Esophagus mucosa (tissue), 1 donor: ENCODE measurements at regions not wholly inside any gene's neighbourhood (a gene's known extent, or its start where the extent isn't known, plus 50 kb on each side); places are given as distances from the start of the nearest gene placed in this dataset.
A peak's percentile ranks its signal among the peaks of the same experiment; 100 is the strongest.
"Not testable (repeated sequence)": the region's sequence is repeated elsewhere in the genome, so short reads cannot be mapped to it uniquely, and the experiment has no call there.

Source experiments
- ATAC-seq: fragments of 200-7000 bp; cut with Tn5 transposase; one replicate; pipeline ENCODE4 v1.9.1; 2020
- donor health status: DM: yes; HTN: yes; CAD: no.

DNA sequence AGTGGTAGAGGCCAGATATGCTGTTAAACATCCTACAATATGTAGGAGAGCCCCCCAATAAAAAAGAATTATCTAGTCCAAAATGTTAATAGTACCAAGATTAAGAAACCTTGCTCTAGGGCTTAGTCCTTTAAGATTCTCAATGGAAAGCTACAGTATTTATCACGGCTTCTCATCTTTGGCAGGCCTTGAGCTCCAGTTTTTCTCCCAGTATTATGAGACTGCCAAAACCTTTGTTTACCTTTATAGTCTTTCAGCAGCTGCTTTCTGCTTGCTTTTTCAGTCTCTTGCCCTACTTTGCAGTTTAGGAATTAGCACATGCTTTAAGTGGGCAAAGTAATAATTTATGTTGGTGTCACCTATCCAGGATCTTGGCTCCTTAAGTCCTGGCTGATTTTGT lies 59.7 kb downstream of the NHLRC1 start:
- ATAC-seq = no peak

DNA sequence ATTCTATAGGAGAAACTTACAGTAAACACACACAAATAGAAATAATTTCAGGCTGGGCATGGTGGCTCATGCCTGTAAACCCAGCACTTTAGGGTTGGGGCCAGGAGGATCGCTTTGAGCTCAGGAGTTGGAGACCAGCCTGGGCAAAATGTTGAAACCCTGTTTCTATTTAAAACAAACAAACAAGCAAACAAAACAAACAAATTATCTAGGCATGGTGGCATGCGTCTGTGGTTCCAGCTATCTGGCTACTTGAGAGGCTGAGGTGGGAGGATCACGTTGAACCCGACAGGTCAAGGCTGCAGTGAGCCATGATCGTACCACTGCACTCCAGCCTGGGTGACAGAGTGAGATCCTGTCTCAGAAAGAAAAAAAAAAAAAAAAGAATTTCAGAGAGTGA lies 64.0 kb downstream of the NHLRC1 start:
- ATAC-seq = no peak

DNA sequence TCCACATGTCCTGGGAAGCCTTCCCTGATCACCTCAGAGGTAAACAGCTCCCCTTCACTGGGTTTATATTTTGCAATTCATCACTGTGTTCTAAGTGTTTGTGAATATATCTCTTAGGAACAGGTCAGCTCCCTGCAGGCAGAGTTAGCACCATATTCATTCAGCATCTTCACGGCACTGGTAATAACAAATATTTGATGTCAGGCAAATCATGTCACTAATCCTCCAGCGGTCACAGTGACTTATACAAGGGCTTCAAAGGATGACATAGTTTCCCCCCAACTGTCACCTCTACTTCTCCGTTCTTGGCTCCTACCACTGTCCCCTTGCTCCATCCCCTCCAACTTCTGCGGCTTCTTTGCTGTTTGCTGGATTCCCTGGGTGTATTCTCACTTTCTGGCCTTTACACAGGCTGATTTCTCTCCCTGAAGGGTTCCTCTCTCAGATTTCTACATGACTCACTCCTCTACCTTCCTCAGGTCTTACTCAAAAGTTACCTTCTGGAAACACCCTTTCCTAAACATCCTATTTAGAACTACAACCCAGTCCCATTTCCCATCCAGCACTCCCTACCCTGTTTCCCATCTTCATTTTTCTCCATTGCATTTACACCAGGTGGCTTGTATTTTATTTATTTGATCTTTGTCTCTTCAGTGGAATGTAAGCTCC lies 66.6 kb downstream of the NHLRC1 start:
- peak; percentile 36 for ATAC-seq

DNA sequence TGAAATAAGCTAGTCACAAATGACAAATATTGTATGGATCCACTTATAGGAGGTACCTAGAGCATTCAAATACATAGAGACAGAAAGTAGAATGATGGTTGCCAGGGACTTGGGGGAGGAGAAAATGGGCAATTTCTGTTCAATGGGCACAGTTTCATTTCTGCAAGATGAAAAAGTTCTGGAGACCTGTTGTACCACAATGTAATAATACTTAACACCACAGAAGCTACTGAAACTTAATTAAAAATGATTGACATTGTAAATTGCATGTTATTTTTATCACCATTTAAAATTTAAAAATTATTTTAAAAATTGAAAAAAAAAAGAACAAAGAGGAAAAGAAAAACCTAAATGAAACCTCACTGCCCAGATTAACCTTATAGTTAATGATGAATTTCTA lies 67.4 kb downstream of the NHLRC1 start:
- ATAC-seq = no peak

DNA sequence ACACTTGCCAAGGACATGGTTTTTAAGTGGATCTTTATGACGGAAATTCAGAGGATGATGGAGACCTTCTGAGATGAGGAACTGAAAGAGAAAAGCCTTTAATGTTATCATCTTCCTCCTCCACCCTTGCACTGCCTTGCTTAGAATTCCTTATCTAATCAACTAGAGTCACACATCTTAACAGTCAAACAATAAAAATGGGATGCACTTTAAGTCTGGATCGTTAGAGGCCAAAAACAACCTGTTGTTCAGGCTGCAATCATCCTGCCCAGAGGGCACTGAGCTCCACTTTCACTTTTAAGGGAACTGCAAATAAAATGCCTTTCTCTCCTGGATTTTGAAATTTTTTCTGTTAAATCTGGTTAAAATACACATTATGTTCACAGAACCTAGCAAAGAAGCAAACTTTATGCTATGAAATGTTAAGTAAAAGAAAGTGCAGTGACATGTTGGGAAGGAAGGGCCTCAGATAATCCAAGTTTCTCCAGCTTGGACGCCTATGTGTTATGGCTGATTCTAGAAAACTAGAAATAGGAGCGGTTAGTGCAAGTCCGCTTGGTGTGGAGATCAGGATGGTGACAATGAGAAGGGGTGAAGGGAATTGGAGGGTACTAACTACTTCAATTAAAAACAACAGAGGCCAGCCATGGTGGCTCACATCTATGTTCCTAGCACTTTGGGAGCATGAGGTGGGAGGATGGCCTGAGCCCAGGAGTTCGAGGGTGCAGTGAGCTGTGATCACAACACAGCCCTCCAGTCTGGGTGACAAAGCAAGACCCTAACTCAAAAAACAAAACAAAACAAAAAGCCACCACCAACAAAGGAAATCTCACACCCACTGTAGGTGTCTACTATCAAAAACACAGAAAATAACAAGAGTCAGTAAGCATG lies 66.4 kb upstream of the KIF13A start:
- ATAC-seq = no peak

DNA sequence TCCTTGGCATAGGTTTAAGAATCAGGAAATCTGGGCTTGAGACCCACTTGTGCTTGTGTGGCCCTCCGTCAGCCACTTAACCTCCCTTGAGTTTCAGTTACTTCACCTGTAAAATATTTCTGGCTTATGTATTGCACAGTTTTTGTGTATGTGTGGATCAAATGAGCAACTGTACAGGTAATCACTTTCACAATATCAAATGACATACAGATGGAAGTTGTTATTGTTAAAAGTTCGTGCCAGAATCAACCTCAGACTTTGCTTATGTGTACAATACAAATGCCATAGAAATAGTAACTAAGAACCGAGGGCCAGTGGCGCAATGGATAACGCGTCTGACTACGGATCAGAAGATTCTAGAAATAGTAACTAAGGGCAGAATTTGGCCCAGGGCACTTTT lies 65.6 kb upstream of the KIF13A start:
- peak; percentile 62 for ATAC-seq

DNA sequence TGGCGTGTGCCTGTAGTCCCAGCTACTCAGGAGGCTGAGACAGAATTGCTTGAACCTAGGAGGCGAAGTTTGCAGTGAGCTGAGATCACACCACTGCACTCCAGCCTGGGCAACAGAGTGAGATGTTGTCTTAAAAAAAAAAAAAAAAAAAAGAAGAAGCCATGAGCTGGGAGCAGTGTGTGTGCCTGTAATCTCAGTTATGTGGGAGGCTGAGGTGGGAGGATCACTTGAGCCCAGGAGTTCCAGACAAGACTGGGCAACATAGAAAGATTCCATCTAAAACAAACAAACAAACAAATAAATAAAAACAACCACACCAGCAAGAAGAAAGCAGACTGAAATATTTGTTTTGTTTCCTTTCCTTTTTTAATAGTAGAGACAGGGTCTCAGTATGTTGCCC lies 62.2 kb upstream of the KIF13A start:
- no peak for ATAC-seq

DNA sequence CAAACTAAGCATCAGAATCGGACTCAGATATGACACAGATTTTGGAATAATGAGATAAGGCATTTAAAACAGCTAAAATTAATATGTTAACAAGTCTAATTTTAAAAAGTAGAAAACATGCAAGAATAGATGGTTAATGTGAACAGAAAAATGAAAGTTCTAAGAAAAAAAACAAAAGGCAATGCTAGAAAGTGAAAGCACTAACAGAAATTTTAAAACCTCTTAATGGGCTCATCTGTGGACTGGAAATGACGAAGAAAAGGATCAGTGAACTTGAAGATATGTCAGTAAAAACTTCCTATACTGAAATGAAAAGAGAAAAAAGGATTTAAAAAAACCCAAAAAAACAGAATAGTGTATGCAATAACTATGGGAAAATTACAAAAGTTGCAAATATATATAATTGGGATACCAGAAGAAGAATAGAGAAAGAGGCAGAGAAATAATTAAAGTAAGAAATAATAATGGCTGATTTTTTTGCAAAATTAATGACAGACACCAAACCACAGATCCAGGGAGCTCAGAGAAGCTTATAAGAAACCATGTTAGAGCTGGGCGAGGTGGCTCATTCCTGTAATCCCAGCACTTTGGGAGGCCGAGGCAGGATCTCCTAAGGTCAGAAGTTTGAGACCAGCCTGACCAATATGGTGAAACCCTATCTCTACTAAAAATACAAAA lies 61.7 kb upstream of the KIF13A start:
- ATAC-seq = no peak

DNA sequence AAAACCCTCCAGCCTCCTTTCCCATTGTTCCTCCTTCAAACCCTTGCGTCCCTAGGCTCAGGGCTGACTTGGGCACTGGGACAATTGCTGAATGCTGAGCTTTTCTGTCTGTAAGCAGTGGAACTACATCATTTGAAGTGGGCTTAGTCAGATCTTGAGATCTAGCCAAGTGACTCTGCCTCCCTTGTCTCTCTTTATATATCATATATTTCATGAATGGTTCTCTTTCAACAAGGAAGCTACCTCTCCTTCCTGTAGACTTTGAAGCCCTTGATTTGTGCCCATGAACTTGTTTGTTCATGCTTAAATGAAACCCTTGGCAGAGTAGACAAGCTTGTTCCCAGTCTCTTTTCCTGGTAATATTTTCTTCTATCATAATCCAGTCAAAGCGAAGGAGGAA lies 60.0 kb upstream of the KIF13A start:
- peak; percentile 88 for ATAC-seq

DNA sequence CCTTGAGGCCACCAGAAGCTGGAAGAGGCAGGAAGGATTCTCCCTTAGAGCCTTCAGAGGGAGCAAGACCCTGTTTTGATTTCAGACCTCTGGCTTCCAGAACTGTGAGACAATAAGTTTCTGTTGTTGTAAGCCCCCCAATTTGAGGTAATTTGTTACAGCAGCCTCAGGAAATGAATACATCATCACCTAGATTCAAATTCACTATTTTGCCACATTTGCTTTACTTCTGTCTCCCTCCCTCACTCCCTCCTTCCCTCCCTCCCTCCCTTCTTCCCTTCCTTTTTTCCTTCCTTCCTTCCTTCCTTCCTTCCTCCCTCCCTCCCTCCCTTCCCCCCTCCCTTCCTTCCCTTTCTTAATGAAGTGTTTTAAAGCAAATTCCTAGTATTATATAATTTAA lies 58.1 kb upstream of the KIF13A start:
- ATAC-seq = no peak

DNA sequence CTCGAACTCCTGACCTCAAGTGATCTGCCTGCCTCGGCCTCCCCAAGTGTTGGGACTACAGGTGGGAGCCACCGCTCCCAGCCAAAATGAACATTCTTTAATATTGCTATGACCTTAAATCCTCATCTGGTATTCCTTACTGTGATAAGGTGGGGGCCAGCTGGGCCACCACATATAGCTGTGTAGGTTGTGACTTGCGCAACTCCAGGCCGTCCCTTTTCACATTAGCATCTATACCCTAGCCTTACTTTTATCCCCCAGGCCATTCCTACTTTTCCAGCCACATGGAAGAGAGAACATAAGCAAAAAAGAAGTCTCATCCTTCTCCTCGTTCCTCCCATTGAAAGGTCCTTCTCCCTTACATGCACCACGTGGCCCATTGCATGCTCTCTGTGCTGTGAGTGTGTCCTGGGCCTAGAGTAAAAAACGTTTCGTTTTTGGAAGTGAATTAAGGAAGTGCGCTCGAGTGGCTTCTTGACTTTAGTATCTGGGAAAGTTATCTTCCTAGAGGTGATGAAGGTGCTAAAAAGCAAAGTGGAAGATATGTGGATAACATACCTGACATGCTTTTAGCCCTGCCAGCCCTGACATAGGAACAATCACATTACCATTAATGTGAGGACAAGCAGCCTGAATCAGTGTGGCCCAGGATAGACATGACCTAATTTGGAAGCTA lies 56.8 kb upstream of the KIF13A start:
- ATAC-seq = no peak

DNA sequence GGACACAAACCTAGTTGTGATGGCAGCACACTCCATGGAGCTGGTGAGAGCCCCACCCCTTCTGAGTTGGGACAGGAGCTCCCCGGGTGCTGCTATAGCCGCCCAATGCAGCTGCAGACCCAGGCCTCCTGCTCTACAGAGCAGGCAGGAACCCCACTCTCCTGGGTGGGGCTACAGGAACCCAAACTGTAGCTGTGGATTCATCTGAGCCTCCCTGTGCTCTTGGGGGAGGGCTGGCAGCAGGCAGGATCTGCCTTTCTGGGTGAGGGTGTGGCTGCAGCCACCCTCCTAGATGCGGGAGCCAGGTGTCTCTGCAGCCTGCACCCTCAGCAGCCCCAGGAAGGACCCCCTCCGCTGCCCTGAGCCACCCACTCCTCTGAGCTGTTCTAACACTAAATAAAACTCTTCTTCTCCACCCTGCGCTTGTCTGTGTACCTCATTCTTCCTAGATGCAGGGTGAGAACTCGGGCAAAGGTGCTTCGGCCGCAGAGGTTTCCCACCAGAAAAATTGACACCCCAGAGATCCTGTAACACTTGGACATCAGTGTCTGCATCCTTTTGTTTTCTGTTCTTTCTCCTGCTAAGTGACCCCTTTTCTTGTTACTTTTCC lies 55.2 kb upstream of the KIF13A start:
- no peak for ATAC-seq

DNA sequence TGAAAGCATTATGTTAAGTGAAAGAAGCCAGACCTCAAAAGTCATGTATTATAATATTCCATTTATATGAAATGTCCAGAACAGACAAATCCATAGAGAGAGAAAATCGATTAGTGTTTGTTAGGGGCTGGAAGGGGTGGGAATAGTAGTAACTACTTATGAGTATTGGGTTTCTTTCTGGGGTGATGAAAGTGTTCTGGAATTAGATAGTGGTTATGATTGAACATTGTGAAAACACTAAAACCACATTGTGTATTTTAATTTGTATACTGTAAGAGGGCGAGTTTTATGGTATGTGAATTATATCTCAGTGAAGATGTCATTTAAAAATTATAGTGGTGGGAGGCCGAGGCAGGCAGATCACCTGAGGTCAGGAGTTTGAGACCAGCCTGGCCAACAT lies 52.0 kb upstream of the KIF13A start:
- no peak for ATAC-seq

DNA sequence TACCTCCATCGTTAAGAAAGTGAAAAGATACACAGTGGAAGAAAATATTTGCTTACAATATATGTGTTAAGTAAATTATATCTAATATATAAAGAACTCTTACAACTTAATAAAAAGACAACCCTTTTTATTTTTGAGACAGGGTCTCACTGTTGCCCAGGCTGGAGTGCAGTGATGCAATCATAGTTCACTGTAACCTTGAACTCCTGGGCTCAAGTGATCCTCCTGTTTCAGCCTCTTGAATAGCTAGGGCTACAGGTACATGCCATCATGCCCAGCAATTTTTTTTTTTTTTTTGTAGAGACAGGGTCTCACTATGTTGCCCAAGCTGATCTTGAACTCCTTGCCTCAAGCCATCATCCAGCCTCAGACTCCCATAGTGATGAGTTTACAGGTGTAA lies 50.8 kb upstream of the KIF13A start:
- not testable (repeated sequence) for ATAC-seq
